Breast epithelium (tissue), 3 donors: ENCODE measurements at regions not wholly inside any gene's neighbourhood (a gene's known extent, or its start where the extent isn't known, plus 50 kb on each side); places are given as distances from the start of the nearest gene placed in this dataset.

Experiments
- POLR2A ChIP-seq: fragments of 450-650 bp; IDR thresholded peaks from one replicate; pipeline ENCODE4 v1.6.1; 2016; ENCODE audit warnings: antibody characterized with exemption, mild to moderate bottlenecking, moderate library complexity
- TF ChIP-seq, protein P1 (sequence below), 3 donors: fragments of 450-650 bp; IDR thresholded peaks; one replicate each; pipeline ENCODE4 v1.5.1; 2016 to 2017; ENCODE audit warnings: antibody characterized with exemption in 3 of 3, mild to moderate bottlenecking in 3 of 3, moderate library complexity in 3 of 3

GRCh38 chr12:38053655-38054464 is 262.7 kb upstream of the ALG10B start:
- TF ChIP-seq POLR2A = no peak
- TF ChIP-seq, protein P1, sequence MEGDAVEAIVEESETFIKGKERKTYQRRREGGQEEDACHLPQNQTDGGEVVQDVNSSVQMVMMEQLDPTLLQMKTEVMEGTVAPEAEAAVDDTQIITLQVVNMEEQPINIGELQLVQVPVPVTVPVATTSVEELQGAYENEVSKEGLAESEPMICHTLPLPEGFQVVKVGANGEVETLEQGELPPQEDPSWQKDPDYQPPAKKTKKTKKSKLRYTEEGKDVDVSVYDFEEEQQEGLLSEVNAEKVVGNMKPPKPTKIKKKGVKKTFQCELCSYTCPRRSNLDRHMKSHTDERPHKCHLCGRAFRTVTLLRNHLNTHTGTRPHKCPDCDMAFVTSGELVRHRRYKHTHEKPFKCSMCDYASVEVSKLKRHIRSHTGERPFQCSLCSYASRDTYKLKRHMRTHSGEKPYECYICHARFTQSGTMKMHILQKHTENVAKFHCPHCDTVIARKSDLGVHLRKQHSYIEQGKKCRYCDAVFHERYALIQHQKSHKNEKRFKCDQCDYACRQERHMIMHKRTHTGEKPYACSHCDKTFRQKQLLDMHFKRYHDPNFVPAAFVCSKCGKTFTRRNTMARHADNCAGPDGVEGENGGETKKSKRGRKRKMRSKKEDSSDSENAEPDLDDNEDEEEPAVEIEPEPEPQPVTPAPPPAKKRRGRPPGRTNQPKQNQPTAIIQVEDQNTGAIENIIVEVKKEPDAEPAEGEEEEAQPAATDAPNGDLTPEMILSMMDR (IDR thresholded peaks at IDR 0.05) = peak in 2 of 3 donors; percentile 29 to 32
